ENCODE measurements at regions not wholly inside any gene's neighbourhood (a gene's known extent, or its start where the extent isn't known, plus 50 kb on each side); places are given as distances from the start of the nearest gene placed in this dataset.
"Not testable (repeated sequence)": the region's sequence is repeated elsewhere in the genome, so short reads cannot be mapped to it uniquely, and the experiment has no call there.

DNA sequence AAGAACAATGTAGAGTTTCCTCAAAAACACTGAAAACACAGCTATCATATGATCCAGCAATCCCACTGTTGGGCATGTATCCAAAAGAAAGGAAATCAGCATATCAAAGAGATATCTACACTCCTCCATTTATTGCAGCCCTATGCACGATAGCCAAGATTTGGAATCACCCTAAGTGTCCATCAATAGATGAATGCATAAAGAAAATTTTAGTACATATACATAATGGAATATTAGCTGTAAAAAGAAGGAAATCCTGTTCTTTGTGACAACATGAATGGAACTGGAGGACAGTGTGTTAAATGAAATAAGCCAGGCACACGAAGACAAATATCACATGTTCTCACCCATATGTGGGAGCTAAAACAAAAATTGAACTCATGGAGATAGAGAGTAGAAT, 114.5 kb upstream of the FN1 start:
- H3K9ac ChIP-seq (ENCODE audit: low read depth, low read length) = no peak overlapping the region
- peaks cover 8% of the 10 kb centered on the region for H3K4me1 ChIP-seq (ENCODE audit: control insufficient read depth, insufficient read depth, low read length)

DNA sequence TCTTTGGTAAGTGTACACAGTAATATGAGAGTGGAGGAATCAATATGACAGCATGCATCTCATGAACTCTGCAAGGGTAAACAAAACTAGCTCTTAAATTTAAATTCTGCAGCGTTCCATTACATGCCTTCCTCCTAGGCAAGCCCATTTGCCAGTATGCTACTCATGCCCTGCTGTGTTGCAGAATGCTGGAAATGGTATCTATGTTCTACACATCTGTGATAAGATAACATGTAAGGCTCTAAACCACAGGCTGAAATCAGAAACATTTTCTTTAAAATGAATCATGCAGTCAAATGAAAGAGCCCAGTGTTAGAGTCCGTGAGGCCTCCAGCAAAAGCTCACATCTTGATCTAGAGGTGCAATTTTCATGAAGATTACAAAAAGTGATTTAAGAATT, 112.8 kb upstream of the FN1 start:
- H3K9ac ChIP-seq (ENCODE audit: low read depth, low read length) = no peak overlapping the region
- no peaks in the 10 kb centered on the region for H3K9me3 ChIP-seq (ENCODE audit: control insufficient read depth, insufficient read depth, low read length)
- H3K36me3 ChIP-seq (ENCODE audit: control insufficient read depth, insufficient read depth, low read length) = no peaks in the 10 kb centered on the region
- no peaks in the 10 kb centered on the region for H3K27me3 ChIP-seq (ENCODE audit: control insufficient read depth, insufficient read depth, low read length)
- no peak overlapping the region for H3K4me3 ChIP-seq (ENCODE audit: low read depth, low read length)
- H3K4me1 ChIP-seq (ENCODE audit: control insufficient read depth, insufficient read depth, low read length) = peaks cover 8% of the 10 kb centered on the region

More for the DNA sequence above, 114.5 kb upstream of the FN1 start:
- Histone ChIP-seq H3K4me3 (ENCODE audit: low read depth, low read length) (no peak overlapping the region), H3K27me3 (ENCODE audit: control insufficient read depth, insufficient read depth, low read length) (no peaks in the 10 kb centered on the region), H3K36me3 (ENCODE audit: control insufficient read depth, insufficient read depth, low read length) (no peaks in the 10 kb centered on the region), H3K9me3 (ENCODE audit: control insufficient read depth, insufficient read depth, low read length) (no peaks in the 10 kb centered on the region)

DNA sequence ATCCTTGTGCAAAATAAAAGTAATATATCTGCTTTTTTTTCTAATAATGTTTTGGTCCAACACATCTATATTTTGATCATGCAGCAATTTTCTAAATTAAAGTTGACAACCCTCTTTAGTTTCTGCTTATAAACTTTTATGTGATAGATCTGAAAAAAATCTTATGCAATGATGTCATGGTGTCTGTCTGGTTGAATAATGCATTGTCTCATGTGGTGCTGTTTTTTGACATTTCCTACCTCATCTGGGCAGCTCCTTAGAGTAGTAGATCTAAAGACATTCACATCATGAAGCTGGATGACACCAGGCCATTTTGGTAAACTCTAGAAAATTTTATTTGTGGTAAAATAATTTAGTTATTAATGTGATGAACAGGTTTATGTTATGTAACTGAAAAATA, 106.8 kb upstream of the FN1 start:
- peaks cover 2% of the 10 kb centered on the region for H3K4me1 ChIP-seq (ENCODE audit: control insufficient read depth, insufficient read depth, low read length)
- H3K9me3 ChIP-seq (ENCODE audit: control insufficient read depth, insufficient read depth, low read length) = no peaks in the 10 kb centered on the region
- H3K27me3 ChIP-seq (ENCODE audit: control insufficient read depth, insufficient read depth, low read length) = no peaks in the 10 kb centered on the region
- no peak overlapping the region for H3K4me3 ChIP-seq (ENCODE audit: low read depth, low read length)
- H3K9ac ChIP-seq (ENCODE audit: low read depth, low read length) = no peak overlapping the region
- H3K36me3 ChIP-seq (ENCODE audit: control insufficient read depth, insufficient read depth, low read length) = no peaks in the 10 kb centered on the region

DNA sequence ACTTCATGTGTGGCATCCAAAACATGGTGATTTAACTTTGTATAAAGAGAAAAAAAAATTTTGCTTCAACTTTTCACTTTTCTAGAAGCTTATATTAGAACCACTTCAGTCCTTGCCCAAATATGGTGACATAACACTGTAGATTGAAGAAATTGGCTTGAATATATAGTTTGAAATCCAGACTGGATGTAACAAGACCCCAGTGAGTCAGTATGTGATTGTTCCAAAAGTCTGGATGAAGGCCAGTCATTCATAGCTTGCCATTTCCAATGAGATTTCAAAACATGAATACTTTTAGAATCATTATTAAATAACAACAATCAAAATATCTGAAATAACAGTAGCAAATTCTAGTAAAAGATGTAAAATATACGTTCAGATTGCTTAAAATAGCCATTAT, 104.8 kb upstream of the FN1 start:
- Histone ChIP-seq H3K36me3 (ENCODE audit: control insufficient read depth, insufficient read depth, low read length) (no peaks in the 10 kb centered on the region), H3K4me1 (ENCODE audit: control insufficient read depth, insufficient read depth, low read length) (no peaks in the 10 kb centered on the region), H3K9ac (ENCODE audit: low read depth, low read length) (no peak overlapping the region), H3K27me3 (ENCODE audit: control insufficient read depth, insufficient read depth, low read length) (no peaks in the 10 kb centered on the region), H3K4me3 (ENCODE audit: low read depth, low read length) (no peak overlapping the region), H3K9me3 (ENCODE audit: control insufficient read depth, insufficient read depth, low read length) (no peaks in the 10 kb centered on the region)

DNA sequence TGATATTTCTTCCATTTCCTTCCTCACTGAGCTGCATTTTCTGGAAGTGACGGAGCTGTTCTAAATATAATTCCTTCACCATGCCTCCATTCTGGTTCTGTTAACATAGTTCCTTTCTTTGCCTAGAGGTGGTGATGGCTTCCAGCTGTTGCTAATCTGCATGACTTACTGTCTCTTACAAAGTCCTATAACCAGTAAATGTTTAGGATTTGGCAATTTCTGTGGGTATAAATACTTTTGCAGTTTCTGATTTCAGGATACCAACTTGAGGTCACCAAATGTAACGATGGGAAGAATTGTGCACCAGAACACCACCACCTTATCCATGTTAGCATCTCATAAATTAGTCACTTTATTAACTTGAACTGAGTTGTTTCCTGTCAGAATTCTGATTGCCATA, 101.7 kb upstream of the FN1 start:
- no peak overlapping the region for H3K9ac ChIP-seq (ENCODE audit: low read depth, low read length)
- no peaks in the 10 kb centered on the region for H3K27me3 ChIP-seq (ENCODE audit: control insufficient read depth, insufficient read depth, low read length)
- no peaks in the 10 kb centered on the region for H3K4me1 ChIP-seq (ENCODE audit: control insufficient read depth, insufficient read depth, low read length)
- no peaks in the 10 kb centered on the region for H3K9me3 ChIP-seq (ENCODE audit: control insufficient read depth, insufficient read depth, low read length)
- no peak overlapping the region for H3K4me3 ChIP-seq (ENCODE audit: low read depth, low read length)
- no peaks in the 10 kb centered on the region for H3K36me3 ChIP-seq (ENCODE audit: control insufficient read depth, insufficient read depth, low read length)

DNA sequence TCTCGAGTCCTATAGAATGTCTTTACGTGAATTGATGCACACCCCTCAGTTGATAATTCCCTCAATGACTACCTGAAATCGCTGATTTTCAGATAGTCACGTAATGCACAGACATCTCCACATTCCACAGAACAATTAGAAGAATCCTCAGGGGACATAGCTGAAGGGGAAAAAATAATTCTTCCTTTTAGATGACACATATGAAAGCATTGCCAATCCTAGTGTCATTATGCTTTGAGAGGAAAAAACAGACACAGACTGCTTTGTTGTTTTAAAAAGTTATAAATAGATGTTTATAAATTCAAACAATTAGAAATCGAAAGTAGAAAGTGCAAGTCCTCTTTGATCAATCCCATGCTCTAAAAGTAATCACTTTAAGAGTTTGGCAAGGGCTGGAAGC, 100.6 kb upstream of the FN1 start:
- Histone ChIP-seq H3K9me3 (ENCODE audit: control insufficient read depth, insufficient read depth, low read length) (no peaks in the 10 kb centered on the region), H3K36me3 (ENCODE audit: control insufficient read depth, insufficient read depth, low read length) (no peaks in the 10 kb centered on the region), H3K27me3 (ENCODE audit: control insufficient read depth, insufficient read depth, low read length) (no peaks in the 10 kb centered on the region), H3K4me3 (ENCODE audit: low read depth, low read length) (no peak overlapping the region), H3K4me1 (ENCODE audit: control insufficient read depth, insufficient read depth, low read length) (no peaks in the 10 kb centered on the region), H3K9ac (ENCODE audit: low read depth, low read length) (no peak overlapping the region)

DNA sequence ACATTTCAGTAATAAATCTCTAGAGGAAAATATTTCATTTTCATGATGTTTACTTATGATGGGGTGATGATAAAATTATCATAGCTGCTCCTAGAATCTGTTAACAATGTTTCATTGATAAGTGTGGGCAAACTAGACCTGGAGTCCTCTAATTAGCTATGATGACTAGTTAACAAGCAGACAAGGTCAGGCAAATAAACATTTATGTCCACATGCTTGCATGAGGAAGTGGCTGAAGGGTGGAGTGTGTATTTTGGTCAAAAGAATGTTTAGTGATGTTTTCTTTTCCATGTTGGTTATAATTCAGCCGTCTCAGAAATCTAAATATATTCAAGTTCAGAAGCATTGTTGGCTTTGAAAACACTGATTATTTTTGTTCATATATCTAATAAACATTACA, 99.9 kb upstream of the FN1 start:
- Histone ChIP-seq H3K4me1 (ENCODE audit: control insufficient read depth, insufficient read depth, low read length) (no peaks in the 10 kb centered on the region), H3K27me3 (ENCODE audit: control insufficient read depth, insufficient read depth, low read length) (no peaks in the 10 kb centered on the region), H3K9me3 (ENCODE audit: control insufficient read depth, insufficient read depth, low read length) (no peaks in the 10 kb centered on the region), H3K9ac (ENCODE audit: low read depth, low read length) (no peak overlapping the region), H3K36me3 (ENCODE audit: control insufficient read depth, insufficient read depth, low read length) (no peaks in the 10 kb centered on the region), H3K4me3 (ENCODE audit: low read depth, low read length) (no peak overlapping the region)

DNA sequence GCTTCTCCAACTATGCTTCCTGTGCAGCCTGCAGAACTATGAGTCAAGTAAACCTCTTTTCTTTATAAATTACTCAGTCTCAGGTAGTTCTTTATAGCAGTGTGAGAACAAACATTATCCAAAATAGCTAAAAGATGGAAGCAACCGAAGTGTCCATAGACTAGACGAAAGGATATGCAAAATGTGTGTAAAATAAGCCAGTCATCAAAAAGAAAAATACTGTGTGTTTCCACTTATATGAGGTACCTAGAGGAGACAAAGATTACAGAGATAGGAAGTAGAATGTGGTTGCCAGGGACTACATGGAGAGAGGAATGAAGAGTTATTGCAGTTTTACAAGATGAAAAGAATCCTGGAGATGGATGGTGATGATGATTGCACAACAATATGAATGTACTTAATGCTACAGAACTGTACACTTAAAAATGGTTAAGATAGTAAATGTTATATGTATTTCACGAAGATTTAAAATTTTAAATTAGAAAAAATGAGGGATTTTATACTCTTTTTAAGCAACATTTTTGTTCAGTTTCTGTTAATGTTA, 99.3 kb upstream of the FN1 start:
- Histone ChIP-seq H3K27me3 (ENCODE audit: control insufficient read depth, insufficient read depth, low read length) (no peaks in the 10 kb centered on the region), H3K36me3 (ENCODE audit: control insufficient read depth, insufficient read depth, low read length) (no peaks in the 10 kb centered on the region), H3K4me1 (ENCODE audit: control insufficient read depth, insufficient read depth, low read length) (no peaks in the 10 kb centered on the region), H3K9me3 (ENCODE audit: control insufficient read depth, insufficient read depth, low read length) (no peaks in the 10 kb centered on the region), H3K9ac (ENCODE audit: low read depth, low read length) (no peak overlapping the region), H3K4me3 (ENCODE audit: low read depth, low read length) (no peak overlapping the region)

DNA sequence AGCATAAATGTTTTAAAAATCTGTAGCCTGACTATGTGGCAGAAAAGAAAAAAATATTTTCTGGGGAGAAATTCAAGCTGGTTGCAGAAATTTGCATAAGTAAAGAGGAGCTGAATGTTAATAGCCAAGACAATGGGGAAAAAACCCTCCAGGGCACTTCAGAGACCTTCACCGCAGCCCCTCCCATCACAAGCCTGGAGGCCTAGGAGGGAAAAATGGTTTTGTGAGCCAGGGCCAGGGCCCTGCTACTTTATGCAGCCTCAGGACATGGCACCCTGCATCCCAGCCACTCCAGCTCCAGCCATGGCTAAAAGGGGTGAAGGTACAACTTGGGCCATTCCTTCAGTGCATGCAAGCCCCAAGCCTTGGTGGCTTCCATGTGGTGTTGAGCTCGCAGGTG, 97.8 kb upstream of the FN1 start:
- H3K9me3 ChIP-seq (ENCODE audit: control insufficient read depth, insufficient read depth, low read length); H3K4me1 ChIP-seq (ENCODE audit: control insufficient read depth, insufficient read depth, low read length); H3K36me3 ChIP-seq (ENCODE audit: control insufficient read depth, insufficient read depth, low read length); H3K4me3 ChIP-seq (ENCODE audit: low read depth, low read length); H3K27me3 ChIP-seq (ENCODE audit: control insufficient read depth, insufficient read depth, low read length); H3K9ac ChIP-seq (ENCODE audit: low read depth, low read length): not testable (repeated sequence)

DNA sequence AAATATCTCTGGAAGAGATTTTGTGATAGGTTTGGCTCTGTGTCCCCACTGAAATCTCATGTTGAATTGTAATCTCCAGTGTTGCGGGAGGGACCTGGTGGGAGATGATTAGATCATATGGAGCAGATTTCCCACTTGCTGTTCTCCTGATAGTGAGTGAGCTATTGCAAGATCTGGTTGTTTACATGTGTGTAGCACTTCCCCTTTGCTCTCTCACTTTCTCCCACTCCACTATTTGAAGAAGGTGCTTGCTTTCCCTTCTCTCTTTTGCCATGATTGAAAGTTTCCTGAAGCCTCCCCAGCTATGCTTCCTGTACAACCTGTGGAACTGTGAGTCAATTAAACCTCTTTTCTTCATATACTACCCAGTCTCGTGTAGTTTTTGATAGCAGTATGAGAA, 97.0 kb upstream of the FN1 start:
- no peak overlapping the region for H3K9ac ChIP-seq (ENCODE audit: low read depth, low read length)
- H3K36me3 ChIP-seq (ENCODE audit: control insufficient read depth, insufficient read depth, low read length) = no peaks in the 10 kb centered on the region
- H3K27me3 ChIP-seq (ENCODE audit: control insufficient read depth, insufficient read depth, low read length) = no peaks in the 10 kb centered on the region
- no peaks in the 10 kb centered on the region for H3K9me3 ChIP-seq (ENCODE audit: control insufficient read depth, insufficient read depth, low read length)
- no peaks in the 10 kb centered on the region for H3K4me1 ChIP-seq (ENCODE audit: control insufficient read depth, insufficient read depth, low read length)
- no peak overlapping the region for H3K4me3 ChIP-seq (ENCODE audit: low read depth, low read length)

DNA sequence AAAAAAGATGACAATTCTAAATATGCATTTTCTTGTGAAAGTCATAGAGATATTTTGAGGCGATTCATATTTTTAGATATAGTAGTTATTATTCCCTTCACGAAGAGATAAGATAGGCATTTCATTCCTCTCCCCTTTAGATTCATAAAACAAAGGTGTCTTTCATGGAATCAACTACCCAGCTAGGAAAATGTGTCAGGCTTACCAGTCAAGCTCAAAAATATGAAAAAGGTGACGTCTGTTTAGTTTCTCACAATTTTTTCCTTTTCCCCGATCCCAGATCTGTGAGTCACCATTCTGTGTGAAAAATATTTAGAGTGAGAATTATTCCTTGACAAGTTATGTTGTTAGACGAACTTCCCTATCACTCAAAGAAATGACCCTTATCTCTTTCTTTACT, 95.4 kb upstream of the FN1 start:
- Histone ChIP-seq H3K4me1 (ENCODE audit: control insufficient read depth, insufficient read depth, low read length) (no peaks in the 10 kb centered on the region), H3K4me3 (ENCODE audit: low read depth, low read length) (no peak overlapping the region), H3K27me3 (ENCODE audit: control insufficient read depth, insufficient read depth, low read length) (no peaks in the 10 kb centered on the region), H3K9me3 (ENCODE audit: control insufficient read depth, insufficient read depth, low read length) (no peaks in the 10 kb centered on the region), H3K9ac (ENCODE audit: low read depth, low read length) (no peak overlapping the region), H3K36me3 (ENCODE audit: control insufficient read depth, insufficient read depth, low read length) (no peaks in the 10 kb centered on the region)

DNA sequence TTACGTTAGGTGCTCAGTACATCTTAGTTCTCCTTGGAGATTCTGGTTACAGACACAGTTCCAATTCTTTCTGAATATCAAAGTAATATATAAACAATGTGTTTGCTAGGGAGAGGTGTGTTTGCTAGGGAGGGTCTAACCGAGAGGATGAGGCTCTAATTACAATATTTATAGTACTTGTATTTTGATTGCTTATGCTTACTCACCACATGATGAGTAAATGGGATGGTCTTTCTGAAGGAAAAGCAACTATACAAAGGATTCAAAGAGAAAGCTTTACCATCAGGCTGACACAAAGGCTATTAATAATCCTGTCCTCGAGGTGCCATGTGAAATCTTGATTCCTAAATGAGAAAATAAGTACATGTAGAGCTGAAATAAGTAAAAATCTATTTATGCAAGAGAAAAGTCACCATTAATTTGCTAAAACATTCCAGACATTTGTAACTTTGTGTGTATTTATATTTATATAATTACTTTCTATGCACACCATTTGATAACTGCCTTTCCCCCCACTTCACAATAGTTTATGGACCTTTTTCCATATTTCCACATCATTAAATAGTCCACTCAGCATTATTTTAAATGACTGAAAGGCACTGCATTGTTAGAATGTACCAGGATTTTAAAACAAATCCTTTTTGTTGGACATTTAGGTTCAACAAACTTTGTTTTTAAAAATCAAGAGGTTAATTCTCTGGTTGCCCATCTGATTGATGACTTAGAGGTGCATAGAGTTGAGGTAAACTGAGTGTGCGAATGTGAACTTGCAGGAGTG, 94.5 kb upstream of the FN1 start:
- Histone ChIP-seq H3K9ac (ENCODE audit: low read depth, low read length) (no peak overlapping the region), H3K4me1 (ENCODE audit: control insufficient read depth, insufficient read depth, low read length) (no peaks in the 10 kb centered on the region), H3K9me3 (ENCODE audit: control insufficient read depth, insufficient read depth, low read length) (no peaks in the 10 kb centered on the region), H3K4me3 (ENCODE audit: low read depth, low read length) (no peak overlapping the region), H3K27me3 (ENCODE audit: control insufficient read depth, insufficient read depth, low read length) (no peaks in the 10 kb centered on the region), H3K36me3 (ENCODE audit: control insufficient read depth, insufficient read depth, low read length) (no peaks in the 10 kb centered on the region)

Measured in iPS-15b (cell line).